GM23338 (cell line): ENCODE measurements at regions not wholly inside any gene's neighbourhood (a gene's known extent, or its start where the extent isn't known, plus 50 kb on each side); places are given as distances from the start of the nearest gene placed in this dataset.
A peak's percentile ranks its signal among the peaks of the same experiment; 100 is the strongest.

Source experiments
- ATAC-seq: fragments of 200-7000 bp; cut with Tn5 transposase; 3 replicates; pipeline ENCODE4 v1.9.1; 2020
- DNase-seq: peaks from one replicate; pipeline ENCODE4 v3.0.0-alpha.2; 2015; ENCODE audit warnings: low spot score
- H2AFZ ChIP-seq: fragments of 200-600 bp; sonication (generic); 2 replicates; pipeline ENCODE4 v1.8.0; 2016; ENCODE audit warnings: antibody characterized with exemption, mild to moderate bottlenecking, moderate library complexity
- H3F3A ChIP-seq: fragments of 200-600 bp; sonication (generic); replicated peaks from 2 replicates; pipeline ENCODE4 v1.8.0; 2017; ENCODE audit warnings: antibody characterized with exemption, mixed run types, low read depth
- H3K27ac ChIP-seq: fragments of 200-600 bp; sonication (generic); 2 replicates; pipeline ENCODE4 v1.6.1; 2016; ENCODE audit warnings: low read depth
- H3K27me3 ChIP-seq: fragments of 200-600 bp; sonication (generic); 2 replicates; pipeline ENCODE4 v1.8.0; 2016; ENCODE audit warnings: mild to moderate bottlenecking, mixed run types, moderate library complexity; ENCODE audit not compliant: insufficient read depth
- H3K36me3 ChIP-seq: fragments of 200-600 bp; sonication (generic); 2 replicates; pipeline ENCODE4 v1.8.0; 2016; ENCODE audit warnings: mild to moderate bottlenecking; ENCODE audit not compliant: insufficient read depth
- H3K4me1 ChIP-seq: fragments of 200-600 bp; sonication (generic); 2 replicates; pipeline ENCODE4 v1.8.0; 2016; ENCODE audit warnings: mild to moderate bottlenecking, moderate library complexity; ENCODE audit not compliant: insufficient read depth
- H3K4me2 ChIP-seq: fragments of 200-600 bp; sonication (generic); 2 replicates; pipeline ENCODE4 v1.7.1; 2017; ENCODE audit warnings: mixed run types
- H3K4me3 ChIP-seq: fragments of 200-600 bp; sonication (generic); 2 replicates; pipeline ENCODE4 v1.6.1; 2016; ENCODE audit warnings: mixed run types
- H3K79me2 ChIP-seq: fragments of 200-600 bp; sonication (generic); replicated peaks from 2 replicates; pipeline ENCODE4 v1.8.0; 2017; ENCODE audit warnings: mild to moderate bottlenecking; ENCODE audit not compliant: insufficient read depth
- H3K9me2 ChIP-seq: fragments of 200-600 bp; sonication (generic); 2 replicates; pipeline ENCODE4 v1.8.0; 2017; ENCODE audit not compliant: insufficient read depth
- H4K20me1 ChIP-seq: fragments of 200-600 bp; sonication (generic); replicated peaks from 2 replicates; pipeline ENCODE4 v1.8.0; 2017; ENCODE audit warnings: mild to moderate bottlenecking; ENCODE audit not compliant: insufficient read depth
- H3K27ac Mint-ChIP-seq: 2 replicates; pipeline ENCODE4 v1.8.0; 2020; ENCODE audit warnings: inconsistent platforms, mild to moderate bottlenecking, moderate library complexity, mixed read lengths
- H3K27me3 Mint-ChIP-seq: 3 replicates; pipeline ENCODE4 v1.8.0; 2022; ENCODE audit warnings: low read depth, mild to moderate bottlenecking, moderate library complexity, mixed read lengths, inconsistent platforms; ENCODE audit not compliant: insufficient read depth, poor library complexity
- H3K36me3 Mint-ChIP-seq: 3 replicates; pipeline ENCODE4 v1.8.0; 2021; ENCODE audit warnings: low read depth, mild to moderate bottlenecking, inconsistent platforms, moderate library complexity, mixed read lengths
- H3K4me1 Mint-ChIP-seq: 3 replicates; pipeline ENCODE4 v1.8.0; 2020; ENCODE audit warnings: mild to moderate bottlenecking, inconsistent platforms, mixed read lengths
- H3K4me3 Mint-ChIP-seq: 3 replicates; pipeline ENCODE4 v1.8.0; 2021; ENCODE audit warnings: moderate library complexity, mild to moderate bottlenecking, inconsistent platforms, mixed read lengths
- H3K9me3 Mint-ChIP-seq: 3 replicates; pipeline ENCODE4 v1.8.0; 2020; ENCODE audit warnings: moderate library complexity, mild to moderate bottlenecking, inconsistent platforms, mixed read lengths
- CREB1 ChIP-seq: fragments of 250-450 bp; sonication (Bioruptor Pico); IDR thresholded peaks from 2 replicates; pipeline ENCODE4 v1.5.0; 2020; ENCODE audit warnings: low read depth, mild to moderate bottlenecking, moderate library complexity
- CTCF ChIP-seq, 2 experiments: fragments of 200-600 bp in 1 of 2; sonication (generic) in 1 of 2; conservative IDR thresholded peaks; 2 replicates each; pipeline versions ENCODE4 v1.5.1 to v1.6.1; 2016 to 2017; ENCODE audit warnings: antibody characterized with exemption in 2 of 2, low read depth in 2 of 2, mild to moderate bottlenecking in 2 of 2, moderate library complexity in 1 of 2
- EZH2 ChIP-seq: fragments of 200-600 bp; sonication (generic); IDR thresholded peaks from one replicate; pipeline ENCODE4 v1.8.0; 2017; ENCODE audit warnings: antibody characterized with exemption, mild to moderate bottlenecking, low read depth; ENCODE audit not compliant: unreplicated experiment
- EZH2phosphoT487 ChIP-seq: fragments of 200-600 bp; sonication (generic); IDR thresholded peaks from one replicate; pipeline ENCODE4 v1.8.1; 2018; ENCODE audit warnings: antibody characterized with exemption; ENCODE audit not compliant: unreplicated experiment
- NANOG ChIP-seq: IDR thresholded peaks from 2 replicates; pipeline ENCODE4 v1.6.1; 2016; ENCODE audit warnings: antibody characterized with exemption, borderline replicate concordance
- ZNF114 ChIP-seq: fragments of 250-450 bp; sonication (Bioruptor Pico); IDR thresholded peaks from 2 replicates; pipeline ENCODE4 v1.5.0; 2020; ENCODE audit warnings: mild to moderate bottlenecking, moderate library complexity
- ZNF331 ChIP-seq: fragments of 250-450 bp; sonication (Bioruptor Pico); IDR thresholded peaks from 2 replicates; pipeline ENCODE4 v1.5.0; 2020; ENCODE audit warnings: low read depth, mild to moderate bottlenecking, moderate library complexity
- TF ChIP-seq, protein P1 (sequence below): IDR thresholded peaks from one replicate; pipeline ENCODE4 v1.6.1; 2018; ENCODE audit warnings: antibody characterized with exemption; ENCODE audit not compliant: unreplicated experiment
- TF ChIP-seq, protein P2 (sequence below): fragments of 250-450 bp; sonication (Bioruptor Pico); IDR thresholded peaks from 2 replicates; pipeline ENCODE4 v1.5.0; 2020; ENCODE audit warnings: mild to moderate bottlenecking, moderate library complexity

GRCh38 chr22:33209930-33210784 is 152.0 kb upstream of the SYN3 start:
- Histone ChIP-seq H3K36me3 (no peaks in the 10 kb centered on the region), H2AFZ (peak overlapping the region; percentile 88), H3F3A (no peaks in the 10 kb centered on the region), H3K79me2 (no peaks in the 10 kb centered on the region), H3K27me3 (peaks cover 19% of the 10 kb centered on the region; the same call in 1 of the 2 replicates), H3K4me2 (no peak overlapping the region), H3K9me2 (no peaks in the 10 kb centered on the region; the same call in 1 of the 2 replicates), H3K4me3 (no peak overlapping the region), H4K20me1 (no peaks in the 10 kb centered on the region), H3K4me1 (no peaks in the 10 kb centered on the region), H3K27ac (no peak overlapping the region)
- H3K27me3 Mint-ChIP-seq: peaks cover 2% of the 10 kb centered on the region
- no peaks in the 10 kb centered on the region for H3K9me3 Mint-ChIP-seq
- ATAC-seq (peak; percentile 99), DNase-seq (peak; percentile 87)
- no peaks in the 10 kb centered on the region; the same call in 2 of the 3 replicates for H3K36me3 Mint-ChIP-seq
- no peak overlapping the region for H3K27ac Mint-ChIP-seq
- TF ChIP-seq ZNF331 (CRISPR knock-in tag) (no peak), CTCF (conservative IDR thresholded peaks at IDR 0.05; ENCODE audit: low read depth in 2 of 2) (peak; percentile 63 to 91)
- H3K4me1 Mint-ChIP-seq: no peaks in the 10 kb centered on the region
- no peak overlapping the region for H3K4me3 Mint-ChIP-seq

DNA sequence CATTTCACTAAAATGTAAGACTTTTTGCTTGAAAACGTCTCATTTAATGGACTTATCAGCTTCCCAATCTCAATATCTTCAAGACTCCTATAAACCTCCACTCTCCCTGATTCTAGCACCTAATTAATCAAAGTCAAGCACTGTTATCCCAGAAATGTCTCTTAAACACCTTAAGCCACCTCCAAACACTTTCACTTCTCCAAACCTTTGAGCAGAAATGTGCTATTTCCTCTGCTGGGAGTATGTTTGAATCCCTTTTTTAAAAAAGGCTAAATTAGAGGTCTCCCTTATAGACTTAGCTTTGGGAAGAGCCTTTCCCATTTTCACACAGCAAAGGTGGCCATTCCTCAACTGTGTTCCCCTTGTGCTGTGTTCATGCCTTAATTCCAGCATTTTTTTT is 146.2 kb upstream of the SYN3 start:
- DNase-seq: no peak
- Mint-ChIP-seq H3K4me3 (no peak overlapping the region), H3K4me1 (peaks cover 5% of the 10 kb centered on the region; the same call in 2 of the 3 replicates), H3K27ac (no peak overlapping the region), H3K9me3 (no peaks in the 10 kb centered on the region), H3K27me3 (no peaks in the 10 kb centered on the region), H3K36me3 (no peaks in the 10 kb centered on the region)
- Histone ChIP-seq H3K27me3 (peaks cover 42% of the 10 kb centered on the region), H3K27ac (no peak overlapping the region), H3F3A (no peaks in the 10 kb centered on the region), H3K4me3 (no peak overlapping the region), H3K4me1 (no peaks in the 10 kb centered on the region), H3K79me2 (no peaks in the 10 kb centered on the region), H3K4me2 (no peak overlapping the region), H3K9me2 (no peaks in the 10 kb centered on the region), H2AFZ (no peak overlapping the region), H4K20me1 (no peaks in the 10 kb centered on the region), H3K36me3 (no peaks in the 10 kb centered on the region)
- TF ChIP-seq EZH2phosphoT487: no peak
- no peak for TF ChIP-seq ZNF114 (CRISPR knock-in tag)
- TF ChIP-seq, protein P1, sequence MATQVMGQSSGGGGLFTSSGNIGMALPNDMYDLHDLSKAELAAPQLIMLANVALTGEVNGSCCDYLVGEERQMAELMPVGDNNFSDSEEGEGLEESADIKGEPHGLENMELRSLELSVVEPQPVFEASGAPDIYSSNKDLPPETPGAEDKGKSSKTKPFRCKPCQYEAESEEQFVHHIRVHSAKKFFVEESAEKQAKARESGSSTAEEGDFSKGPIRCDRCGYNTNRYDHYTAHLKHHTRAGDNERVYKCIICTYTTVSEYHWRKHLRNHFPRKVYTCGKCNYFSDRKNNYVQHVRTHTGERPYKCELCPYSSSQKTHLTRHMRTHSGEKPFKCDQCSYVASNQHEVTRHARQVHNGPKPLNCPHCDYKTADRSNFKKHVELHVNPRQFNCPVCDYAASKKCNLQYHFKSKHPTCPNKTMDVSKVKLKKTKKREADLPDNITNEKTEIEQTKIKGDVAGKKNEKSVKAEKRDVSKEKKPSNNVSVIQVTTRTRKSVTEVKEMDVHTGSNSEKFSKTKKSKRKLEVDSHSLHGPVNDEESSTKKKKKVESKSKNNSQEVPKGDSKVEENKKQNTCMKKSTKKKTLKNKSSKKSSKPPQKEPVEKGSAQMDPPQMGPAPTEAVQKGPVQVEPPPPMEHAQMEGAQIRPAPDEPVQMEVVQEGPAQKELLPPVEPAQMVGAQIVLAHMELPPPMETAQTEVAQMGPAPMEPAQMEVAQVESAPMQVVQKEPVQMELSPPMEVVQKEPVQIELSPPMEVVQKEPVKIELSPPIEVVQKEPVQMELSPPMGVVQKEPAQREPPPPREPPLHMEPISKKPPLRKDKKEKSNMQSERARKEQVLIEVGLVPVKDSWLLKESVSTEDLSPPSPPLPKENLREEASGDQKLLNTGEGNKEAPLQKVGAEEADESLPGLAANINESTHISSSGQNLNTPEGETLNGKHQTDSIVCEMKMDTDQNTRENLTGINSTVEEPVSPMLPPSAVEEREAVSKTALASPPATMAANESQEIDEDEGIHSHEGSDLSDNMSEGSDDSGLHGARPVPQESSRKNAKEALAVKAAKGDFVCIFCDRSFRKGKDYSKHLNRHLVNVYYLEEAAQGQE: no peak
- no peak for TF ChIP-seq NANOG
- TF ChIP-seq ZNF331 (CRISPR knock-in tag): no peak
- TF ChIP-seq, protein P2, sequence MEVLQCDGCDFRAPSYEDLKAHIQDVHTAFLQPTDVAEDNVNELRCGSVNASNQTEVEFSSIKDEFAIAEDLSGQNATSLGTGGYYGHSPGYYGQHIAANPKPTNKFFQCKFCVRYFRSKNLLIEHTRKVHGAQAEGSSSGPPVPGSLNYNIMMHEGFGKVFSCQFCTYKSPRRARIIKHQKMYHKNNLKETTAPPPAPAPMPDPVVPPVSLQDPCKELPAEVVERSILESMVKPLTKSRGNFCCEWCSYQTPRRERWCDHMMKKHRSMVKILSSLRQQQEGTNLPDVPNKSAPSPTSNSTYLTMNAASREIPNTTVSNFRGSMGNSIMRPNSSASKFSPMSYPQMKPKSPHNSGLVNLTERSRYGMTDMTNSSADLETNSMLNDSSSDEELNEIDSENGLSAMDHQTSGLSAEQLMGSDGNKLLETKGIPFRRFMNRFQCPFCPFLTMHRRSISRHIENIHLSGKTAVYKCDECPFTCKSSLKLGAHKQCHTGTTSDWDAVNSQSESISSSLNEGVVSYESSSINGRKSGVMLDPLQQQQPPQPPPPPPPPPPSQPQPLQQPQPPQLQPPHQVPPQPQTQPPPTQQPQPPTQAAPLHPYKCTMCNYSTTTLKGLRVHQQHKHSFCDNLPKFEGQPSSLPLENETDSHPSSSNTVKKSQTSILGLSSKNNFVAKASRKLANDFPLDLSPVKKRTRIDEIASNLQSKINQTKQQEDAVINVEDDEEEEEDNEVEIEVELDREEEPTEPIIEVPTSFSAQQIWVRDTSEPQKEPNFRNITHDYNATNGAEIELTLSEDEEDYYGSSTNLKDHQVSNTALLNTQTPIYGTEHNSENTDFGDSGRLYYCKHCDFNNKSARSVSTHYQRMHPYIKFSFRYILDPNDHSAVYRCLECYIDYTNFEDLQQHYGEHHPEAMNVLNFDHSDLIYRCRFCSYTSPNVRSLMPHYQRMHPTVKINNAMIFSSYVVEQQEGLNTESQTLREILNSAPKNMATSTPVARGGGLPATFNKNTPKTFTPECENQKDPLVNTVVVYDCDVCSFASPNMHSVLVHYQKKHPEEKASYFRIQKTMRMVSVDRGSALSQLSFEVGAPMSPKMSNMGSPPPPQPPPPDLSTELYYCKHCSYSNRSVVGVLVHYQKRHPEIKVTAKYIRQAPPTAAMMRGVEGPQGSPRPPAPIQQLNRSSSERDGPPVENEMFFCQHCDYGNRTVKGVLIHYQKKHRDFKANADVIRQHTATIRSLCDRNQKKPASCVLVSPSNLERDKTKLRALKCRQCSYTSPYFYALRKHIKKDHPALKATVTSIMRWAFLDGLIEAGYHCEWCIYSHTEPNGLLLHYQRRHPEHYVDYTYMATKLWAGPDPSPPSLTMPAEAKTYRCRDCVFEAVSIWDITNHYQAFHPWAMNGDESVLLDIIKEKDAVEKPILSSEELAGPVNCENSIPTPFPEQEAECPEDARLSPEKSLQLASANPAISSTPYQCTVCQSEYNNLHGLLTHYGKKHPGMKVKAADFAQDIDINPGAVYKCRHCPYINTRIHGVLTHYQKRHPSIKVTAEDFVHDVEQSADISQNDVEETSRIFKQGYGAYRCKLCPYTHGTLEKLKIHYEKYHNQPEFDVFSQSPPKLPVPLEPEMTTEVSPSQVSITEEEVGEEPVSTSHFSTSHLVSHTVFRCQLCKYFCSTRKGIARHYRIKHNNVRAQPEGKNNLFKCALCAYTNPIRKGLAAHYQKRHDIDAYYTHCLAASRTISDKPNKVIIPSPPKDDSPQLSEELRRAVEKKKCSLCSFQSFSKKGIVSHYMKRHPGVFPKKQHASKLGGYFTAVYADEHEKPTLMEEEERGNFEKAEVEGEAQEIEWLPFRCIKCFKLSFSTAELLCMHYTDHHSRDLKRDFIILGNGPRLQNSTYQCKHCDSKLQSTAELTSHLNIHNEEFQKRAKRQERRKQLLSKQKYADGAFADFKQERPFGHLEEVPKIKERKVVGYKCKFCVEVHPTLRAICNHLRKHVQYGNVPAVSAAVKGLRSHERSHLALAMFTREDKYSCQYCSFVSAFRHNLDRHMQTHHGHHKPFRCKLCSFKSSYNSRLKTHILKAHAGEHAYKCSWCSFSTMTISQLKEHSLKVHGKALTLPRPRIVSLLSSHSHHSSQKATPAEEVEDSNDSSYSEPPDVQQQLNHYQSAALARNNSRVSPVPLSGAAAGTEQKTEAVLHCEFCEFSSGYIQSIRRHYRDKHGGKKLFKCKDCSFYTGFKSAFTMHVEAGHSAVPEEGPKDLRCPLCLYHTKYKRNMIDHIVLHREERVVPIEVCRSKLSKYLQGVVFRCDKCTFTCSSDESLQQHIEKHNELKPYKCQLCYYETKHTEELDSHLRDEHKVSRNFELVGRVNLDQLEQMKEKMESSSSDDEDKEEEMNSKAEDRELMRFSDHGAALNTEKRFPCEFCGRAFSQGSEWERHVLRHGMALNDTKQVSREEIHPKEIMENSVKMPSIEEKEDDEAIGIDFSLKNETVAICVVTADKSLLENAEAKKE (CRISPR knock-in tag): no peak
- no peak for TF ChIP-seq CREB1 (CRISPR knock-in tag)
- TF ChIP-seq EZH2: no peak
- no peak for ATAC-seq
